OCI-LY7 (cell line): ENCODE measurements at regions not wholly inside any gene's neighbourhood (a gene's known extent, or its start where the extent isn't known, plus 50 kb on each side); places are given as distances from the start of the nearest gene placed in this dataset.

Source experiments
- CTCF ChIP-seq: fragments of 200-600 bp; sonication (generic); conservative IDR thresholded peaks from 2 replicates; pipeline ENCODE4 v1.5.1; 2014; ENCODE audit warnings: mild to moderate bottlenecking, antibody characterized with exemption, low read length, moderate library complexity, mixed read lengths
- EZH2phosphoT487 ChIP-seq: fragments of 200-600 bp; sonication (generic); IDR thresholded peaks from 2 replicates; pipeline ENCODE4 v1.6.1; 2018; ENCODE audit warnings: low read depth, borderline replicate concordance, mild to moderate bottlenecking, mixed run types, antibody characterized with exemption, low read length, moderate library complexity, mixed read lengths

GRCh38 chr1:204817341-204817740 is 53.3 kb upstream of the NFASC start:
- TF ChIP-seq CTCF (no peak), EZH2phosphoT487 (no peak)
